ENCODE measurements at regions not wholly inside any gene's neighbourhood (a gene's known extent, or its start where the extent isn't known, plus 50 kb on each side); places are given as distances from the start of the nearest gene placed in this dataset.
"Not testable (repeated sequence)": the region's sequence is repeated elsewhere in the genome, so short reads cannot be mapped to it uniquely, and the experiment has no call there.

GRCh38 chr2:226168496-226169160, 631.0 kb downstream of the IRS1 start:
- WGBS, 4 donors: 86 to 92% (median 91%) methylated on average over 4 of the region's 4 CpGs
- TF ChIP-seq, protein P1, sequence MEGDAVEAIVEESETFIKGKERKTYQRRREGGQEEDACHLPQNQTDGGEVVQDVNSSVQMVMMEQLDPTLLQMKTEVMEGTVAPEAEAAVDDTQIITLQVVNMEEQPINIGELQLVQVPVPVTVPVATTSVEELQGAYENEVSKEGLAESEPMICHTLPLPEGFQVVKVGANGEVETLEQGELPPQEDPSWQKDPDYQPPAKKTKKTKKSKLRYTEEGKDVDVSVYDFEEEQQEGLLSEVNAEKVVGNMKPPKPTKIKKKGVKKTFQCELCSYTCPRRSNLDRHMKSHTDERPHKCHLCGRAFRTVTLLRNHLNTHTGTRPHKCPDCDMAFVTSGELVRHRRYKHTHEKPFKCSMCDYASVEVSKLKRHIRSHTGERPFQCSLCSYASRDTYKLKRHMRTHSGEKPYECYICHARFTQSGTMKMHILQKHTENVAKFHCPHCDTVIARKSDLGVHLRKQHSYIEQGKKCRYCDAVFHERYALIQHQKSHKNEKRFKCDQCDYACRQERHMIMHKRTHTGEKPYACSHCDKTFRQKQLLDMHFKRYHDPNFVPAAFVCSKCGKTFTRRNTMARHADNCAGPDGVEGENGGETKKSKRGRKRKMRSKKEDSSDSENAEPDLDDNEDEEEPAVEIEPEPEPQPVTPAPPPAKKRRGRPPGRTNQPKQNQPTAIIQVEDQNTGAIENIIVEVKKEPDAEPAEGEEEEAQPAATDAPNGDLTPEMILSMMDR (IDR thresholded peaks at IDR 0.05): no peak
- no peak for TF ChIP-seq POLR2A (IDR thresholded peaks at IDR 0.05)

GRCh38 chr2:226164512-226164911, 635.1 kb downstream of the IRS1 start:
- Histone ChIP-seq H3K4me3 (no peak overlapping the region), H3K27me3 (no peaks in the 10 kb centered on the region), H3K9me3 (no peaks in the 10 kb centered on the region), H3K36me3 (no peaks in the 10 kb centered on the region), H3K27ac (no peak overlapping the region), H3K4me1 (no peaks in the 10 kb centered on the region)
- WGBS, 4 donors: 23 to 44% (median 39%) methylated on average over 1 of the region's 1 CpG
- peak in 2 of 4 donors; percentile 70 to 83 for ATAC-seq
- no peak for DNase-seq
- TF ChIP-seq, protein P1 (IDR thresholded peaks at IDR 0.05): no peak
- TF ChIP-seq POLR2A (IDR thresholded peaks at IDR 0.05): no peak
- intact Hi-C loops (cut with DNase I): no loop called here

More at GRCh38 chr2:226168496-226169160, 631.0 kb downstream of the IRS1 start:
- no peak overlapping the region for H3K4me3 ChIP-seq
- no peaks in the 10 kb centered on the region for H3K9me3 ChIP-seq
- no peak for ATAC-seq
- H3K27me3 ChIP-seq: no peaks in the 10 kb centered on the region
- H3K27ac ChIP-seq: no peak overlapping the region
- no peaks in the 10 kb centered on the region for H3K4me1 ChIP-seq
- intact Hi-C loops (cut with DNase I): loop anchor here in 1 of 10 donors (2.0 kb wide), 1 partner anchor 58 kb away; no protein-coding TSS in a partner anchor
- no peak for DNase-seq
- no peaks in the 10 kb centered on the region for H3K36me3 ChIP-seq

DNA sequence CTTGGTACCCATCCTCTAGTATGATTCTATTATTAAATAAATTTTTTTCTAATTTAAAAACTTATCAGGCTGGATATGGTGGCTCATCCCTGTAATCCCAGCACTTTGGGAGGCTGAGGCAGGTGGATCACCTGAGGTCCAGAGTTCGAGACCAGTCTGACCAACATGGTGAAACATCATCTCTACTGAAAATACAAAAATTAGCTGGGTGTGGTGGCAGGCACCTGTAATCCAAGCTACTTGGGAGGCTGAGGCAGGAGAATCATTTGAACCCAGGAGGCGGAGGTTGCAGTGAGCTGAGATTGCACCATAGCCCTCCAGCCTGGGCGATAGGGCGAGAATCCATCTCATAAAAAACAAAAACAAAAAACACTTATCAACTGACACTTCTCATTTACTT, 639.0 kb downstream of the IRS1 start:
- H3K36me3 ChIP-seq; H3K4me1 ChIP-seq; DNase-seq; H3K27me3 ChIP-seq; H3K27ac ChIP-seq; H3K4me3 ChIP-seq; intact Hi-C loops (cut with DNase I); H3K9me3 ChIP-seq; ATAC-seq: not testable (repeated sequence)
- 94 to 98% (median 96%) methylated on average over 4 of the region's 4 CpGs for WGBS, 4 donors

DNA sequence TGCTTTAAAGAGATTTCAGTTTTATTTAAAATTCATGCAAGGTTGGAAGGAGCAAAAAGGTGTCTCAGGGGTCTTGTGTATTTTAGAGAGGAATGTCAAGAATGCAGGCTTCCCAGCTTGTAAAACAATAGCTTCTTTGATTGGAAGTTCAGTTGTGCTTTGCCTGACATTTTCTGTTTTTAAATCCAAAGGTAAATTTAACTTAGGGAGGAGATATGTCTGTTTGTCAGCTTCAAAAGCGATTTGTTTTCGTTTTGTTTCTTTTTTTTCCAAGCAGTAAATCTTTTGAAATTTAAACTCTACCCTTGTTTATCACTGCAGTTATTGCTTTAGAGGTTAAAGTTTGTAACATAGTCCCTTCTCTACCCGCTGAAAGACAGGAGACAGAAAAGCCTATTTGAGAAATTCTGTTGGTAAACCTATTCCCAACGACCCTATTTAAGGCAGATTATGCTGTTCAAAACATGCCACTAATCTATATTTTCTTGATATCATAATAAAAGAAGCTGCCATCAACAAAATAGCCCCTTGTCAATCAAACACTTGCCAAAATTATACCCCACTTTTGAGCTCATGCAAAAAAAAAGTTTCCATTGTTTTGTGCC, 639.6 kb downstream of the IRS1 start:
- H3K9me3 ChIP-seq: no peaks in the 10 kb centered on the region
- ATAC-seq (no peak), DNase-seq (no peak)
- H3K4me1 ChIP-seq: peaks cover 0 to 5% (median 0%) of the 10 kb centered on the region in 12 donors
- WGBS, 4 donors: 39 to 42% (median 41%) methylated on average over 4 of the region's 4 CpGs
- H3K27ac ChIP-seq: no peak overlapping the region
- TF ChIP-seq POLR2A (IDR thresholded peaks at IDR 0.05): no peak
- TF ChIP-seq, protein P1 (IDR thresholded peaks at IDR 0.05): no peak
- intact Hi-C loops (cut with DNase I): no loop called here
- no peaks in the 10 kb centered on the region for H3K36me3 ChIP-seq
- H3K4me3 ChIP-seq: no peak overlapping the region
- no peaks in the 10 kb centered on the region for H3K27me3 ChIP-seq

Measured in heart left ventricle (tissue), 16 donors.